GM19025 (cell line): ENCODE measurements at regions not wholly inside any gene's neighbourhood (a gene's known extent, or its start where the extent isn't known, plus 50 kb on each side); places are given as distances from the start of the nearest gene placed in this dataset.

Source experiments
- ATAC-seq: cut with Tn5 transposase; IDR thresholded peaks from one replicate; pipeline ENCODE4 v1.9.1; 2021; ENCODE audit warnings: mild to moderate bottlenecking, low read depth, moderate library complexity; ENCODE audit not compliant: unreplicated experiment

DNA sequence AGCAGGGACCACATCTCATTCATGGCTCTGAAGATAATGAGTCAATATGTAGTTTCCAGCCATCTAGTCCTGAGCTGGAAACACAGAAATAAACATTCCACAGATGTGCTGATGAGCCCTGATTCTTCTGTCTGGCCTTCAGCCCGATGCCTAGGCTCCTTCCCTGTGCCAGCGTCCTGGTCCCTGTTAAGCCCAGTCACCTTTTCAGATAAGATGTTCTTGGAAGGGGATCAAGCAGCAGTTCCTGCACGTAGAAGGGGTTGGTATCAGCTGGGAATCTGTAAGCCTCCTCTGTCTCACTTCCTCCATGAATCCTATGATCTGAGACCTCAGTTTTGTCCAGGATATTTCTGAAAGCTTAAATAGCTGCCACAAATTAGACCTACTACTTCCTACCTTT is 149.3 kb downstream of the TTC32 start:
- ATAC-seq = no peak

DNA sequence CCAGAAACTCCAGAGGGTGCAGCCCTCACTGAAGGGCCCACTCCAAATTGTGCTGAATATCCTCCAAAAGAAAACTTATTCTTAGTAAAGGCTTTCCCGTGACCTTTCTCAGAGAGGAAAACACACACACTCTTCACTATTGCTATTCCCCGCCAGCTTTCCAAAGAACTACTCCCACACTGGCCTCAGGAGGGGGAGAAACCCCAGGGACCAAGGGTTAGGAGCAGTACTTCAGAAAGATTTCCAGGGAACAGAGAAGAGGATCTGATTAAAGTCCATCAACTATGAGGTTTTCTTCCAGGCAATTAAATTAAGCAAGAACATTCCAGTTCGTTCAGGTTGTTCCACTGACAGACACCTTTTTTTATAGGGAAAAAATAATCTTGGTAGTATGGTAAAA is 150.2 kb downstream of the TTC32 start:
- no peak for ATAC-seq

DNA sequence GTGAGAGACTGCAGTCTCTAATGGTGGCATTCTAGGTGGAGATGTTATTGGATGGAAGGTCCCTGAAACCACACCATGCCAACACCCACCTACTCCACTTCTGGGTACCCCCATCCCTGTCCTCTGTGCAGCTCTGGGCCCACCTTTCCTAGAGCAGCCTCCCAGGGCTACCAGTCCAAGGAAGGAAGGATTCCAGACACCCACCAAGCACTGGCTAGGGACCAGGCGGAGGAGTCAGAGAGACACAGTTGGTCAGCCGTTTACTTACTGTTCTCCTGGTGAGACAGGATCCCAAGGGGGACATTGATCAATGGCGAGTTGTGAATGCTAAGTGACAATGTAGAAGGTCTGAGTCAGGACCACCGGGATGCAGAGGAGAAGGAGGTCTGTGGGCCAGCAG is 151.6 kb downstream of the TTC32 start:
- no peak for ATAC-seq

DNA sequence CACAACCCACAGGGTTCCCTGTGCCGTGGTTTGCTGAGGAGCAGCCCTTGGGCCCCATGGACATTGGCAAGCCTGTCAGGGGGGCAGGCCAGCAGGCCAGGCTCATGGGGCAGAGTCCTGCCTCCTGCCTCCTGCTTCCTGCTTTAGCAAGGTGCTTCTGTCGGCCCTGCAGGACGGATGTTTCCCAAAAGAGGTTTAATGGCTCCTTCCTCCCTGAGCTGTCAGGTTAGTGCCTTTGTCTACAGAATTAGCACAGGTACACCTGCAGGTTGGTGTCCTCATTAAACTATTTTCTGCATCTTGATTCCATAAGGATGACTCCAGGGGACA is 152.3 kb downstream of the TTC32 start:
- ATAC-seq = no peak

DNA sequence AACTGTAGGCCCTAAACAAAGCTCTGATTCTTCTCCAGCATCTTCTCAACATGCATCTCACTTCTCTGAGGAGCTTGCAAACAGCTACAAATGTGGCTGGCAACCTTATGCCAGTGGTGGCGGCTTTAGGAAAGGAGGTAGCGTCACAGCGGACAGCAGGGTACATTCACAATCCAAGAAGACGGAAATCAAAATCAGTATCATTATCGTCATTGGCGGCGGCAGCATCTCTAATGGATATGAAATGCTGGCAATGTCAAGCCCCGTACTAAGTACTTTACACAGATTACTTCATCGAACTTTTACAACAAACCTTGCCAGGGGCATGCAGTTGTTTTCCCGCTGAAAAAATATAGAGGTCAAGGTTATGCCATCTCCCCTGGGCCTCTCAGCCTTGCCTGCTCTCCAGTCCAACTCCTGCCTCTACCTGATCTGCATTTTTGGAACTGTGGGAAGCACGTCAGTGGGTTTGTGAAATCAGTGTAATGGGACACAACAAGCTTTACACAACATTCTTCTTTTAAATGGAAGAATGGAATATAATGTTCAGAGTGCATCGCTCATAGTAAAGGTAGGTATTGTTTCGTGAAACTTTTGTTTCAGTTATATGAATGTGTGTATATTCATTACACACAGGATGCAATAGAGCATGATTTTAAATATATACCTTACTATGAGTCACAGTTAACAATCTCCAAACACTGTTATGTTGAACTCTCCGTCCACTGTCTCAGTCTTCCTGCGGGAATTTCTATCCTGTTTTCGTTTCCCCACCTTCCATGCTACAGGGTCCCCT is 152.9 kb downstream of the TTC32 start:
- ATAC-seq = no peak

DNA sequence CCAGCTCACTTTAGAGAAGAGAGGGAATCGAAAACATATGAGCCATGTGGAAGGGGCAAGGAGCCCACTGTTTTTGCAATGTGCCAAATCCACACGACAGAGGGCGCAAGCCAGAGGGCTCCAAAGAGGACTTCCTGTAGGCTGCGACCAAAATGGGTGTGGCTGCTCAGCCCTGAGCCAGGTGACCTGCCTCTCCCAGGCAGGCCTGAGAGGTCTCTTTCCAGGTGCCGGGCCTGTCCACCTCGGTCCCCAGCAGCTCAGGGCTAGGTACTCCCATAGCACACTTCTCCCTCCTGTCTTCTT is 153.8 kb downstream of the TTC32 start:
- no peak for ATAC-seq

DNA sequence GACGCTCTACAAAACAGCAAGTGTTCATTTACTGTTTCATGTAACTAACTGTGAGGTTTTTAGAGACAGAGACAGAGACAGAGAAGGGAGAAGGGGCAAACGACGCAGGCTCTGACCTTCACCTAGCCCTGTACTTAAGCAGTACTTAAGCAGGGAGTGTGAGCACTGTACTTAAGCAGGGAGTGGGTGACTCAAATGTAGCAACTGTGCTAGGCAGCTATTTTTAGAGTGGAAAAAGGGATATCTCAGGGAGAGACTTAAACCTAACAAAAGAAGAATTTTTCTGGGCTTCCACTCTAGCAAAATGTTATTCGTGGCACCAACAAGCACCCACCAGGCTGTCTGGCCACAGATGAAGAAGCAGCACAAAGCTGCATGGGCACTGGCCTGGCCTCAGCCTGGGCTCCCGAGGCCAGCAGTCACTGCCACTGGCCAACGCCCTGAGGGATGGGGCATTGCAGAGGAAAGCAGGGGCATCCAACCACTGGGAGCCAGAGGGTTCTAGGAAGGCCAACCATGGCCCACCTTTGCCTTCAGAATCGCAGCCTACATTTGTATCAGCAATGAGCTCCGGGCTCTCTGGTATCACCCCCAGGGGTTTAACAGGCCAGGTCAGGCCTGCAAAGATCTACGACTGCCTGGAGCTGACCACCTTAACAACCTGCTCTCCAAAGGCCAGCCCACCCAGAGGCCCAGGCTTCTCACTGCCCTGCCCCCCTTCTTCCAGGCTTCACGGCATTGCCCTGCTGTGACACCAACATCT is 154.3 kb downstream of the TTC32 start:
- no peak for ATAC-seq

DNA sequence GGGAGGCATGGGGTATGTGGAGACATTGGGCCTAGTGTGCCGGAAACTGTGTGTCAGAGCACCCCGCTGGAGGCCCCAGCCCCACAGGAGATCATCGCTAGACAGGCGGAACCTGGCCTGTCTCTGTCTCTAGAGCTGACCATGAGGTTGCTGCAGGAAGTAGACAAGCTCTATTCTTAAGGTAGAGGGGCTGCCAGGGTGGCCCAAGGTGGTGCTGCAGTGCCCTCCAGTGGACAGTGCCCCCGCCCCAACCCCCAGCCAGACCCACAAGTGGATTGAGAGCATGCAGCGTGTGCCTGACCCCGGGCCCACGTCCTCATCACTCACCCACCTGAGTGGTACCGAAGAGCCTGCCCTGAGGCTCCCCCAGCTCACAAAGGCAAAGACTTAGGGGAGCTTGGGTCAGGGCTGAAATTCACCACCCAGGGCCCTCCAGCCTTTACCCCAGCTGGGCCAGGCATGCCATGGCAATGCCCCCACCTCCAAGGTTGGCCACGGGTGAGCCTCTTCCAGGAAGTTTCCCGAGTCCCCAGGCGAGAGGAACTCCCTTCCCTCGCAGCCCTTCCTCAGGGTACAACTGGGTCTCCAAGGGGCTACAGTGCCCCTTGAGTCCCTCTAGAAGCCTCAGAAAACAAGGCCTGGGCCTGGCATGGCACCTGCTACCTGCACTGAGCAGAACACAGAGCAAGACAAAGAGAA is 155.0 kb downstream of the TTC32 start:
- no peak for ATAC-seq

DNA sequence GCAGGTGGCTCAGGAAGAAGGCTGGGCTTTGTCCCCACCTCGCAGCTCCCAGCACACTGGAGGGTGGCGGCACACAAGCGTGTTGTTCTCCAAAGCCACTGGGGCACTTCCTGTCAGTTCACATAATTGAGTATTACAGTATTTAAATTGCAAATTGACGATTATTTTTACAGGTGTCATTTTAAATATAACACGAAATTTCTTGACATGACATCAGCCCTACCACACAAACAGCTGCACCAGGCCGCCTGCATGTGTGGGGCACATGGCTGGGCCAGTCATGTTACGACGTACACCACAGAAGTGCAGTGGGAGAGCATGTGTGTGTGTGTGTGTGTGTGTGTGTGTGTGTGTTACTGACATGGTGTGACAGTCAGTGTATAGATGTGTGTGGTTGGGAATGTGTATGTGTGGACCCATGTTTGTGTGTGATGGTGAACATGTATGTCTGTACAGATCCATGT is 155.6 kb downstream of the TTC32 start:
- no peak for ATAC-seq

DNA sequence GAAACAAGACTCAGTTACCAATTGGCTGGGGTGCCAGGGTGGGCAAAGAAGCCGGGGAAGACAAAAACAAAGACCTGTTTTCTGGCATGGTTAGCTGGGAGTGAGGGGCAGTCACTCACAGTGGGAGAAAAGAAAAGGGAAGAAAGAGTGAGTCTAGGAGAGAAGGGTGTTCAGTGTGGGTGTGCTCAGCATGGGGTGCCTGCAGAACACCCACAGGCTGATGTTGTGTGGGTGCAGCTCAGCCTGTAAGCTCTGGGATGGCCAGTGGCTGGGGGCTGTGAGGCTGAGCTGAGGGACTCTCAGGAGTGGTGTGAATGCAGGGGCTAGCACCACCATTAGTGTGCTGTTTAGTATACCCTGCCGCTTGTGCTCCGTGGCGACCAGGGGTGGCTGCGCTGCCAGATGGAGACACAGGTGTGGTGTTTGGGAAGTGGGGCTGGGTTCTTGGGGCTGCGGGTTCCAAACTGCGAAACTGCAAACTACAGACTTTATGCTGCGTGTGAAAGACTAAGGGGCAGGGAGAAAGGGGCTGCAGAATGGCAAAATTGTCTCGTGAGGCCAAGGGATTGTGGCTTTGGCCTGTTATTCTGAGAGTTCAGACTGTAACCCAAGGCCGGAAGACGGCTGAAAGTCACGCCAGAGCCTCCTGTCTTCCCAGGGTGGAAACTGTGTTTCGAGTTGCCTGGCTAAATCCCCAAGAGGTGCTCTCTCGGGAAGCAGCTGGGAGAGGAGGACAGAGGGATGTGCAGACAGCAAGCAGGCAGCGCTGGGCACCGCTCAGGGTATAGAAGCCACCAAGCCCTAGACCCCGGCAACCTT is 156.3 kb downstream of the TTC32 start:
- no peak for ATAC-seq

DNA sequence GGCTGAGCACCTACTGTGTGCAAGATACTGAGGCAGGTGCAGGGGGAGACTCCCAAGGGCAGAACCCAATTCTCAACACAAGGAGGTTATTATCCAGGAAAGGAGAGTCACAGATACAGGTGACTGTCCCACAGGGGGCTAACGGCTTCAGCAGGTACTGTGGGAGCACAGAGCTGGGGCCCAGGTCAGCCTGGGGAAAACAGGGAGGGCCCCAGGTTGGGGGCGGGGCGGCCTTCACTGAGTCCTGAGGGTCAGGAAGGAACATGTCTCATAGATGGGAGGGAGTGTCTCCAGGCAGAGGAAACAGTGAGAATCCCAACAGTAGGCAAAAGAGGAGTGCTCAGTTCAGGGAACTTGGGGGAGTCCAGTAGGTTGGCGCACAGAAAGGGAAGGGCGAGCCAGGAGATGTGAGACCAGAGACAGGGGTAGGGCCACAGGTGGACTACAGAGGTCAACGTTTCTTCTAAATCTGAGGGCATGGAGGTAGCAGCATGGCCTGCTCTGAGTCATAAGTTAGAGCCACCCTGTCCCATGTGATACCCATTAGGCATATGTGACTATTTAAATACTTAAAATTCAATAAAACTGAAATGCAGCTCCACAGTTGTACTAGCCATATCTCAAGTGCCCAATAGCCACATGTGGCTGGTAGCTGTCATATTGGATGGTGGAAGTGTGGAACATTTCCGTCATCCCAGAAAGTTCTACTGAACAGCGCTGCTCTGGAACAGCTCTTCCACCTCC is 157.2 kb downstream of the TTC32 start:
- ATAC-seq = no peak

DNA sequence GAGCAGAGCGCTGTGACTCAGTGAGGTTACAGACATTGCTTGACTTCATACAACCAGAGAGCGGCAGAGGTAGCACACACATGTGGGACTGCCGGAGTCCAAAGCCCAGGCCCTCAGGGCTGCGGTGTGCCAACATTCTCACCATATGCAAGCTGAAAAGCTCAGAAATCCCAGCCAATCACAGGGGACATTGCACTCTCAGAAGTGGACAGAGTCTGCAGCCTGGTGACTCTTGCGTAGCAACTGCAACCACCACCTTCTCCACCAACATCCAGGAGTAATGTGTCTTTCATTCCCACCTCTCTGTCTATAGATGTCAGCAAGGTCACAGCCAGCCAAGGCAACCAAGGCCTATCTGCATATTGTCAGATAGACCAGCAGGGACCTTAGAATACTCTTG is 158.1 kb downstream of the TTC32 start:
- ATAC-seq = no peak

DNA sequence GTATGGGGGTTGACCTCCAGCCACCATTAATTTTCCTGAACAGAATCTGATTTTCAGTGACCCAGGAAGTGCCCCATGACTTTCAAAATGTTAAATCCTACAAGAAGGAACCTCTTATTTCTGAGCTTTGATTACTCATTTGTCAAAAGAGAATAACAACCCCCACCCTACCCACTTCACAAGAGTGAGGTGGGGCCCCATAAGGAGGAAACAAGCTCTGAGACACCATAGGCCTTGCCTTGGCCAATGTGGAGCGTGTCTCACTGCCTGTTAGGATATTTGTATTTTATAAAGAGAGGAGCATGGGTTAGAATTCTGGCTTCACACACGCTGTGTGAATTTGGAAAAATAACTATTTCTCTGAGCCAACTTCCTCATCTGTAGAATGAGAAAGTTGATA is 158.9 kb downstream of the TTC32 start:
- no peak for ATAC-seq

DNA sequence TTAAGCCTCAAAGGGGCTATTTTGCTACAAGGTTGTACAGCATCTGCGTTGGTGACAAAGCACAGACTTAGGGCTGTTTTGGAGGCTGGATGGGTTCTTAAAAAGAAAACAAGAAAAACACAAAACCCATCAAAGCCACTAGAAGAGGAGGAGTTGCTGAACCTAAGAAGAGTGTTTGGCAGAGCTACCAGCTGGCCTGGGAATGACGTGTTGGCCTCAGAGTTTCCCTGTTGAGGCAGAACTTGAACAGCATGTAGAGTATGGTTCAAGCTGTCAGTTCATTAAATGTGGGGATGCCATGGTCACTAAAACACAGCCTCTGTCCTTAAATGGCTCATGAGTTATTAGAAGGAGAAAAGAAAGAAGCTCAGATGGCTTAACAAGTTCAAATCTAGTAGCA is 162.5 kb downstream of the TTC32 start:
- no peak for ATAC-seq

DNA sequence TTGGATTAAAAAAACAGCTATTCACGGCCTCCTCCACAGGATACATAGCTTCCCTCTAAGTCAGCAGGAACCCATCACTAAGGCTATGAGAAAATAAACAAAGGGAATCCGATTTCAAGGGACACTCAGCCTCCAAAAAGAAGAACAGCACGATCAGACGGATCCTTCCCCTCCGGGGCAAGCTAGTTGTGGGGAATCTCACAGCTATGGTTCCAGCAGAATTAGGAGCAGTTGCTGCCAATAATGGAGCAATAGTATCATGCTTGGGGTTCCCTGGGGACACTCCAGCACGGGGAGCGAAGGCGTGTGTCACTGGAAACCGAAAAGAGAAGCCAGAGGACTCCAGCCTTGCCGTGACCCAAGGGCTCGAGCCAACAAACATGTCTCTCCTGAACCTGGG is 163.1 kb downstream of the TTC32 start:
- ATAC-seq = no peak

DNA sequence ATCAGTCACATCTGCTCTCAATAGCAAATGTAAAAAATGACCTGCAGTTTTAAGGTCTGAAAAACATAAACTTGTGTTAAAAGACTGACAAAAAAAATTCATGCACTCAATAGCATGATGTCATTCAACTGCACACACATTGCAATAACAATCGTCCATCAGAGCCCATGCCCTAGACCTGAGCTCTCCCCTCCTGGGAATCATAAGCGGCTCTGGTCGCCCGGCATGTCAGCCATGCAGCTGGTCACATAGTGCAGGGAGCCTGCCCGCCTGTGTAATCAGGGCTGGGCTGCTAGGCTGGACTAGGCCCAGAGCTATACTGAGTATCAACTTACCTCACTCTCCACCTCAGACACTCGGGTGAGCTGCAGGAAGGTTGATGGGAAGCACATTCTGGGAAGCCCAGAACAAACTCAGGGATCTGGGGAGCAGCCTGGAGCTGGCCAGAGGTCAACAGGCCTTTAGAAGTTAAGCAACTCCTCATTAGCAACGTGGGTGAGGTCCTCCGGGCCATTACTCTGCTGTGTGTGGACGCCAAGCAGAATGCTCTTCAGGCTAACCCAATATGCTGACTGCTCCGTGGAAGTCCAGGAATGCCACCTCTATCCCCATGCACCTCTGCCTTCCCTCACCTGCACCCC is 165.5 kb downstream of the TTC32 start:
- ATAC-seq = no peak

DNA sequence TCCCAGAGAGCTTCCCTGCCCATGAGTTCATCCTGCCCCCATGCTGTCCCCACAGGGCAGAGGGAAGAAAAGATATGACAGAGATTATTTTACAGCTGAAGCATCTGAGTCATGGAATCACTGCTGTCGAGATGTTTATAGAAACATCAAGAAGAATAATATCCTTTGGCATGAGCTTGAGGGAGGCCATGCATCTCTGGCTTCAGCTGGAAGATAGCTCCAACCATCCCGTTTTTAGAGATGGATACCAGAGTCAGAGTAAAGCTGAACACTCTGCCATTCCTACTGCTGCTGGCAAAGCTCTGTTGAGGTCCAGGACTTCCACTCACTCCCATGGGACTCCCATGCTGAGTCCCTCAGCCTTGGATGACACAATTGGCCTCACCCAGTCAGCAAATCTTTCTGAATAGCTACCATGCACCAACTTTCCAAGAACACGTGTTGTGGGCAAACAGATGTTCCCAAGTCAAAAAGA is 167.8 kb downstream of the TTC32 start:
- no peak for ATAC-seq

DNA sequence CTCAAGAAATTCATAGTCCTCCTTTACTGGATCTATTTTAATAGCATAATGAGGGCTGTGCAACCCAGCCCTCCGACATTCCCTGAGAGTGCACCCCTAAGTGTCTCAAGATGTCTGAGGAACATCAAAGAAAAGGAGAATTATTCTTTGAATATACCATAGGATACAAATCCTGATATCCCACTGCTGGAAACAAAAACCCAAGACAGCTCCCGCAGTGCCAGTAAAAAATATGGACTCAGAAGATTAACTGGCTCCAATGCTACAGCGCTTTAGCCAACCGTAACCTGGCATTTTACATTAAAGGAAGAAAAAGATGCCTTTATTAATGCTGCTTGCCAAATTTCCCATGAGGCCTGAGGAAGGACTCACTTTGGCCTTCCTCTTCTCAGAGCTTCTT is 168.4 kb downstream of the TTC32 start:
- no peak for ATAC-seq

DNA sequence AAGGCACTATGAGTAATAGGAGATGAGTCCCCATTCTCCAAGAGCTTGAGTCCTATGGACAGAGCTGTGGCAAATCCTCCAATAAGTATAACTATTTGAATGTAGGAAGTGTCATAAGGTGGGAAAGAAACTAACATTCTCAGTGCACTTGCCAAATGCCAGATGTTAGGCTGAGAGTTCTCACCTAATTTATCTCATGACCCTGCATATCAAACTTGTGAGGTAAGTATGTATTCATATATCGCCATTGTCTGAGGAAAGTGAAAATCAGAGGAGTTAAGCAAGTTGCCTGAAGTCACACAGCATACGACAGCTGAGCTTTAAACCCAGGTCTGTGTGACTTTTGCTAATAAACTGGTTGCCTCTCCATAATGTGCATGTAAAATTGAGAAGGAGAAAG is 169.5 kb downstream of the TTC32 start:
- no peak for ATAC-seq

DNA sequence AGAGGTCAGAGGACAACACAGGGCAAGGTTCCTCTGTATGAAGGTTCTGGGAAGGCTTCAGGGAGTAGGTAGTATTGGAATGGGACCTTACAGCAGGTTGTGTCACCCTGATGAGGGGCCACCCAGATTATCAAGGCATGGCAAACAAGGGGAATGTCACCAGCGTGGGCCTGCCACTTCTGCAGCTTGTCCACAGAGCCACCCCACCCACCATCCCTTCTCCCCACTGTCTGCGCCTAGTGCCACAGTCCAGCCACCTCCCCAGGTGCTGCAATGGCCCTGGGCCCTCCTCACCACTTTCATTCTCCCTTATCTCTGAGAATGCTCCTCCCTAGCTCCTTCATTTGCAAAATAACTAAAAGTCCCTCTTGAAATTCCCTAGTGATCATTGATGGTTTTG is 170.3 kb downstream of the TTC32 start:
- ATAC-seq = no peak
